ENCODE measurements at regions not wholly inside any gene's neighbourhood (a gene's known extent, or its start where the extent isn't known, plus 50 kb on each side); places are given as distances from the start of the nearest gene placed in this dataset.

GRCh38 chr1:70895531-70895930 lies 152.1 kb downstream of the PTGER3 start:
- DNase-seq = no peak

GRCh38 chr1:70896224-70896623 lies 151.4 kb downstream of the PTGER3 start:
- no peak for DNase-seq

GRCh38 chr1:70897273-70897672 lies 150.3 kb downstream of the PTGER3 start:
- no peak for DNase-seq

- no peak for DNase-seq
These were observed 147.9 kb downstream of the PTGER3 start for GRCh38 chr1:70899735-70900134.

- no peak for DNase-seq
These were observed 145.4 kb downstream of the PTGER3 start for GRCh38 chr1:70902211-70902610.

- DNase-seq = no peak
These were observed 140.8 kb downstream of the PTGER3 start for GRCh38 chr1:70906800-70907199.

GRCh38 chr1:70907563-70908310 lies 139.9 kb downstream of the PTGER3 start:
- no peak for DNase-seq

GRCh38 chr1:70909262-70909822 lies 138.3 kb downstream of the PTGER3 start:
- no peak for DNase-seq

GRCh38 chr1:70910013-70910412 lies 137.6 kb downstream of the PTGER3 start:
- DNase-seq = no peak

GRCh38 chr1:70911861-70912260 lies 135.8 kb downstream of the PTGER3 start:
- DNase-seq = no peak

- no peak for DNase-seq
These were observed 133.4 kb downstream of the PTGER3 start for GRCh38 chr1:70914224-70914623.

- DNase-seq = no peak
These were observed 132.2 kb downstream of the PTGER3 start for GRCh38 chr1:70915258-70916033.

GRCh38 chr1:70916034-70916427 lies 131.6 kb downstream of the PTGER3 start:
- no peak for DNase-seq

GRCh38 chr1:70919706-70920323 lies 127.8 kb downstream of the PTGER3 start:
- DNase-seq = no peak
